AG10803 (cell line): ENCODE measurements at regions not wholly inside any gene's neighbourhood (a gene's known extent, or its start where the extent isn't known, plus 50 kb on each side); places are given as distances from the start of the nearest gene placed in this dataset.

ENCODE experiments used
- DNase-seq: peaks from one replicate; pipeline ENCODE4 v3.0.0; 2010; ENCODE audit warnings: low read depth
- H3K4me3 ChIP-seq: 2 replicates; pipeline ENCODE4 v1.5.1; 2011; ENCODE audit warnings: mild to moderate bottlenecking, low read length, control low read depth
- TF ChIP-seq, protein P1 (sequence below): conservative IDR thresholded peaks from 2 replicates; pipeline ENCODE4 v1.5.1; 2011; ENCODE audit warnings: mild to moderate bottlenecking, low read length, control low read depth, inconsistent platforms

GRCh38 chr1:229834230-229834629, 208.2 kb downstream of the URB2 start:
- DNase-seq = no peak
- TF ChIP-seq, protein P1, sequence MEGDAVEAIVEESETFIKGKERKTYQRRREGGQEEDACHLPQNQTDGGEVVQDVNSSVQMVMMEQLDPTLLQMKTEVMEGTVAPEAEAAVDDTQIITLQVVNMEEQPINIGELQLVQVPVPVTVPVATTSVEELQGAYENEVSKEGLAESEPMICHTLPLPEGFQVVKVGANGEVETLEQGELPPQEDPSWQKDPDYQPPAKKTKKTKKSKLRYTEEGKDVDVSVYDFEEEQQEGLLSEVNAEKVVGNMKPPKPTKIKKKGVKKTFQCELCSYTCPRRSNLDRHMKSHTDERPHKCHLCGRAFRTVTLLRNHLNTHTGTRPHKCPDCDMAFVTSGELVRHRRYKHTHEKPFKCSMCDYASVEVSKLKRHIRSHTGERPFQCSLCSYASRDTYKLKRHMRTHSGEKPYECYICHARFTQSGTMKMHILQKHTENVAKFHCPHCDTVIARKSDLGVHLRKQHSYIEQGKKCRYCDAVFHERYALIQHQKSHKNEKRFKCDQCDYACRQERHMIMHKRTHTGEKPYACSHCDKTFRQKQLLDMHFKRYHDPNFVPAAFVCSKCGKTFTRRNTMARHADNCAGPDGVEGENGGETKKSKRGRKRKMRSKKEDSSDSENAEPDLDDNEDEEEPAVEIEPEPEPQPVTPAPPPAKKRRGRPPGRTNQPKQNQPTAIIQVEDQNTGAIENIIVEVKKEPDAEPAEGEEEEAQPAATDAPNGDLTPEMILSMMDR = no peak
- H3K4me3 ChIP-seq = no peak overlapping the region

DNA sequence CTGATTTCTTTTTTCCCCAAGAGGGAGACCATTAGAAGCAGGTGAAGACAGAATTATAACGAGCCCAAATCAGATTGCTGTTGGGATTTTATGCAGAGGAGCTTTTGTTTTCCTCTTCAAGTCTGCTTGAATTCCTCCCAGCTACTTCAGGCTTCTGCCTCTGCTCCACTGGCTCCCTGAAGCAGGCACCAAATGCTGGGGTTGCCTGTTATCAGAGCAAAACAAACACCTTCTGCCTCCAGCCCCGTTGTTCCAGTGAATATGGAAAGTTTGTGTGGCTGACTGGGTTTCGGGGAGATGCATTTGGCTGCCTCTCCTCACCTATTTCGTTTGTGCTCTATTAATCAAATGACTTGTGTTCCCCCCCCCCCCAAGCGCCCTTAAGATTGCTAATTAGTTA, 209.2 kb downstream of the URB2 start:
- DNase-seq = no peak
- TF ChIP-seq, protein P1 = no peak
- H3K4me3 ChIP-seq = no peak overlapping the region

- no peak for DNase-seq
- H3K4me3 ChIP-seq = no peak overlapping the region
- TF ChIP-seq, protein P1 = no peak
Observed at GRCh38 chr1:229836324-229836723, 210.3 kb downstream of the URB2 start.

DNA sequence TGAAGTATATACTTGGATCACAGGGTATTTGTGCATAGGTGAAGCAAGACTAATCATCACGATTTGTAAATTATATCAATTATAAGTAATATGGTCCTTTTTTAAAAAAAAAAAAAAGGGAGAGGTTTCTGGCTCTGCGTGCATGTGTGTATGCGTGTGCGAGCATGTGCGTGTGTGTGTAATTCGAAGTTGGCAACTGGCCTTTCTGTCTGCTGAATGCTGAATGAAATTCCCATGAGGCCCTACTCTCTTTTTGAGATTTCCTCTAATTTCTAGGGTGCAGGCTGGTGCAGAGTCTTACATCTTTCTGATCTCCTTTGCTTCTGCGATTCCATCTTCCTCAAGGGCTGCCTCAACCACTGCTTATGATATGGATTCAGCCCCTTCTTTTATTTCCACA, 212.2 kb downstream of the URB2 start:
- TF ChIP-seq, protein P1 = no peak
- no peak overlapping the region for H3K4me3 ChIP-seq
- DNase-seq = no peak

GRCh38 chr1:229839800-229840199, 213.8 kb downstream of the URB2 start:
- H3K4me3 ChIP-seq = no peak overlapping the region
- TF ChIP-seq, protein P1 = no peak
- no peak for DNase-seq

DNA sequence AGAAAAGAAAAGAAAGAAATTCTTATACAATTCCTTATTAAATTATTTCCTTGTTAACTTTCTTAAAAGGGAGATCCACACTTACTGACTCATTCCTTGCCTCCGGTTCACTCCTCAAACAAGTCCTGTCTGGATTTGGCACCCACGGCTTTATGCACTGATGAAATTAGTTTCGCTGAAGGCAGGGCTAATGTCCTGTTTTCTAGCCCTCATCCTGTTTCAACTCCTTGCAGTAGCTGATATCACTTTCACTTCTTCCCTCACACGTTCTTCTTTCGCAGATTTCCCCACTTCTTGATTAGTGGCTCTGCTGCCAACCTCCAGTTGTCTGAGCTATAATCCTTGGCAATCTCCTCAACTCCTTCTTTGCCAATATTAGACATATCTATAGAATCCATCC, 215.2 kb downstream of the URB2 start:
- H3K4me3 ChIP-seq = no peak overlapping the region
- no peak for DNase-seq
- TF ChIP-seq, protein P1 = no peak

GRCh38 chr1:229842302-229843255, 216.5 kb downstream of the URB2 start:
- H3K4me3 ChIP-seq = no peak overlapping the region
- TF ChIP-seq, protein P1 = no peak
- no peak for DNase-seq
